ENCODE measurements at regions not wholly inside any gene's neighbourhood (a gene's known extent, or its start where the extent isn't known, plus 50 kb on each side); places are given as distances from the start of the nearest gene placed in this dataset.

- Mint-ChIP-seq H3K4me3 (no peak overlapping the region), H3K36me3 (ENCODE audit: low read depth) (no peaks in the 10 kb centered on the region), H3K9me3 (no peaks in the 10 kb centered on the region), H3K27ac (no peak overlapping the region), H3K27me3 (ENCODE audit: insufficient read depth) (no peaks in the 10 kb centered on the region), H3K4me1 (ENCODE audit: low read depth) (no peaks in the 10 kb centered on the region)
- DNase-seq (ENCODE audit: low spot score): no peak
- intact Hi-C loops (cut with micrococcal nuclease): no loop called here
Observed at GRCh38 chr6:141607956-141608355, 524.8 kb upstream of the GJE1 start.

DNA sequence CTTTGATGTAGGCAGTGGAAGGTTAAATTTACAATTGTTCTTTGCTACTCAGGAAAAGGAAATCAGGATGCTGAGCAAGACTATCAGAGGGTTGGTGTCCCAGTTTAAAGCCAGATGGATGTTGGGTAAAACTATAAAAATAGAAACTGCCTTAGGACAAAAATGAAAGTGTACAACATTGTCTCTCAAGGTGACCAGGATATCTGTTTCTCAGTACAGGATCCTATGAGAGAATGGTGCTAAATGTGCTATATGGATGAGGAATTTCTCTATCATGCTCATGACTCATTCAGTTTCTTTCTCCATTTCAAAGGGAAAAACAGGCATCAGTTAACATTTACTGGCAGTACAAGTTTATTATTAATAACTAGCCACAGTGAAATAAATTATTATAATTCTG is 534.2 kb upstream of the GJE1 start:
- Mint-ChIP-seq H3K9me3 (no peaks in the 10 kb centered on the region), H3K36me3 (ENCODE audit: low read depth) (no peaks in the 10 kb centered on the region), H3K27ac (no peak overlapping the region), H3K4me1 (ENCODE audit: low read depth) (no peaks in the 10 kb centered on the region), H3K4me3 (no peak overlapping the region), H3K27me3 (ENCODE audit: insufficient read depth) (no peaks in the 10 kb centered on the region)
- intact Hi-C loops (cut with micrococcal nuclease): no loop called here
- DNase-seq (ENCODE audit: low spot score): no peak

- H3K9me3 Mint-ChIP-seq: no peaks in the 10 kb centered on the region
- H3K4me3 Mint-ChIP-seq: no peak overlapping the region
- intact Hi-C loops (cut with micrococcal nuclease): no loop called here
- DNase-seq (ENCODE audit: low spot score): no peak
- no peaks in the 10 kb centered on the region for H3K27me3 Mint-ChIP-seq (ENCODE audit: insufficient read depth)
- H3K4me1 Mint-ChIP-seq (ENCODE audit: low read depth): no peaks in the 10 kb centered on the region
- H3K36me3 Mint-ChIP-seq (ENCODE audit: low read depth): no peaks in the 10 kb centered on the region
- no peak overlapping the region for H3K27ac Mint-ChIP-seq
Observed at GRCh38 chr6:141594874-141595273, 537.9 kb upstream of the GJE1 start.

- Mint-ChIP-seq H3K9me3 (no peaks in the 10 kb centered on the region), H3K36me3 (ENCODE audit: low read depth) (no peaks in the 10 kb centered on the region), H3K27me3 (ENCODE audit: insufficient read depth) (no peaks in the 10 kb centered on the region), H3K4me3 (no peak overlapping the region), H3K4me1 (ENCODE audit: low read depth) (no peaks in the 10 kb centered on the region), H3K27ac (no peak overlapping the region)
- intact Hi-C loops (cut with micrococcal nuclease): no loop called here
- no peak for DNase-seq (ENCODE audit: low spot score)
Observed at GRCh38 chr6:141593311-141593710, 539.4 kb upstream of the GJE1 start.

GRCh38 chr6:141587482-141588266 is 545.1 kb upstream of the GJE1 start:
- no peaks in the 10 kb centered on the region for H3K4me1 Mint-ChIP-seq (ENCODE audit: low read depth)
- no peaks in the 10 kb centered on the region for H3K9me3 Mint-ChIP-seq
- no peak overlapping the region for H3K4me3 Mint-ChIP-seq
- intact Hi-C loops (cut with micrococcal nuclease): no loop called here
- no peaks in the 10 kb centered on the region for H3K36me3 Mint-ChIP-seq (ENCODE audit: low read depth)
- DNase-seq (ENCODE audit: low spot score): no peak
- no peak overlapping the region for H3K27ac Mint-ChIP-seq
- H3K27me3 Mint-ChIP-seq (ENCODE audit: insufficient read depth): no peaks in the 10 kb centered on the region

DNA sequence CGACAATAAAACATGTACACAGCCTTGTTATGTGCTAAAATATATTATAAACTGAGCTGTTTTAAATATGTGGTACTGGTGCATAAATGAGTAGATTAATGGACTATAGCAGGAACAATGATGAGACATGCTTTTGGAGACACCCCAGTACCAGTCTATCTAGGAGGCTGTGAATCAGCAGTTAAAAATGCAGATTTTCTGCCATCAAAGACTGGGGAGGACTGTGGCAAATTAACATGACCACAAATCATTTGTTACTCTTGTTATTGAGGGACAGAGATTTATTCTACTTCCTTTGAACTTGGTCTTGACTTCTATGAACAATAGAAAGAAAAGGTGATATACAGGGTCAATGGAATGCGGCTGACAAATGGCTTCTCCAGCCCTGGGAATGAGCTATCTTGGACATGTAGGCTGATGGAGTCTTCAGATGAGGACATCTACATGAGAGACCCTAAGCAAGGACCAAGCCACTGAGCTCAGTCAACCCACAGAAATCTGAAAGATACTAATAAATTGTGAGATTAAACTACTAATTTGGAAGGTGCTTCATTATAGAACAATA is 551.7 kb upstream of the GJE1 start:
- Mint-ChIP-seq H3K4me3 (no peak overlapping the region), H3K9me3 (no peaks in the 10 kb centered on the region), H3K4me1 (ENCODE audit: low read depth) (no peaks in the 10 kb centered on the region), H3K27me3 (ENCODE audit: insufficient read depth) (no peaks in the 10 kb centered on the region), H3K27ac (no peak overlapping the region), H3K36me3 (ENCODE audit: low read depth) (no peaks in the 10 kb centered on the region)
- no peak for DNase-seq (ENCODE audit: low spot score)
- intact Hi-C loops (cut with micrococcal nuclease): no loop called here

DNA sequence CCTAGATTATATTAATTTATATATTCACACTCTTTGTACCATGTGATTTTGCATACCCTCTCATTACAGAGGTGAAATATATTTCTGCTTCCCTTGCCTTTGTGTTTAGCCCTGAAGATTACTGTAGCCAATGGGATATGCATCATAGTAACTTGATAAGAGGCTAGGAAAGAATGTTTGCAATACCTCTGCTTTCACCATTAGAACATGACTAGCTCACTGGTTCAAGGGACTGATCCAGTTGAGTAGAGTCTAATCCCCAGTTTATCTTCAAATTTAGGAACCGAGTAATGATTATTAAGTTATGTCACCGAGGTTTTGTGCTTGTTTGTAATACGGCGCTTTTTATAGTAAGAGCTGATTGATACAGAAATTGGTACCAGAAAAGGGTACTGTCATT is 552.6 kb upstream of the GJE1 start:
- intact Hi-C loops (cut with micrococcal nuclease): no loop called here
- no peak for DNase-seq (ENCODE audit: low spot score)
- H3K36me3 Mint-ChIP-seq (ENCODE audit: low read depth): no peaks in the 10 kb centered on the region
- no peaks in the 10 kb centered on the region for H3K27me3 Mint-ChIP-seq (ENCODE audit: insufficient read depth)
- H3K27ac Mint-ChIP-seq: no peak overlapping the region
- no peak overlapping the region for H3K4me3 Mint-ChIP-seq
- H3K9me3 Mint-ChIP-seq: no peaks in the 10 kb centered on the region
- no peaks in the 10 kb centered on the region for H3K4me1 Mint-ChIP-seq (ENCODE audit: low read depth)

DNA sequence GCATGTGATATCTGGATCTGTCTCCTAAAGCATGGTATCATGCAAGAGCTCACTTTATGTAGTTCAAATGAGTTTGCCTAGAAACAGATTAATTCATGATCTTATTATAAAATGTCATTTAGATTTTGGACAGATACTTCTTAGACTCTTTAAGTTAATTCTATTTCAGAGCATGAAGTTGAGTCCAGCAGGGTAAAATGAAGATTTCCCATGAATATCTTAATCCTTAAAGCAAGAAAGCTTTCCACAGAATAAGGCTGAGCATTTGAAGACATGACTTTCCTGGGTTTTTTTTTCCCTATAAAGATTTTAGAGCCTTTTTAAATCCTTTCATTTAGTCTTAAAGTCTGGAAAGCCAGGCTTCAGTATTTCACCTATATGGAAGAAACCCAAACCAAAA is 556.0 kb upstream of the GJE1 start:
- Mint-ChIP-seq H3K4me3 (no peak overlapping the region), H3K36me3 (ENCODE audit: low read depth) (no peaks in the 10 kb centered on the region), H3K4me1 (ENCODE audit: low read depth) (no peaks in the 10 kb centered on the region), H3K9me3 (no peaks in the 10 kb centered on the region), H3K27ac (no peak overlapping the region), H3K27me3 (ENCODE audit: insufficient read depth) (no peaks in the 10 kb centered on the region)
- DNase-seq (ENCODE audit: low spot score): no peak
- intact Hi-C loops (cut with micrococcal nuclease): no loop called here

- H3K4me3 Mint-ChIP-seq: peak overlapping the region; percentile 51
- H3K27me3 Mint-ChIP-seq (ENCODE audit: insufficient read depth): peaks cover 8% of the 10 kb centered on the region
- H3K36me3 Mint-ChIP-seq (ENCODE audit: low read depth): no peaks in the 10 kb centered on the region
- H3K27ac Mint-ChIP-seq: peak overlapping the region; percentile 2
- peak; percentile 35 for DNase-seq (ENCODE audit: low spot score)
- intact Hi-C loops (cut with micrococcal nuclease): loop anchor here (1.0 to 10.0 kb wide), 8 partner anchors 80 to 1681 kb away; no protein-coding TSS in a partner anchor
- peaks cover 19% of the 10 kb centered on the region for H3K4me1 Mint-ChIP-seq (ENCODE audit: low read depth)
- H3K9me3 Mint-ChIP-seq: no peaks in the 10 kb centered on the region
Observed at GRCh38 chr6:141562851-141563763, 569.6 kb upstream of the GJE1 start.

DNA sequence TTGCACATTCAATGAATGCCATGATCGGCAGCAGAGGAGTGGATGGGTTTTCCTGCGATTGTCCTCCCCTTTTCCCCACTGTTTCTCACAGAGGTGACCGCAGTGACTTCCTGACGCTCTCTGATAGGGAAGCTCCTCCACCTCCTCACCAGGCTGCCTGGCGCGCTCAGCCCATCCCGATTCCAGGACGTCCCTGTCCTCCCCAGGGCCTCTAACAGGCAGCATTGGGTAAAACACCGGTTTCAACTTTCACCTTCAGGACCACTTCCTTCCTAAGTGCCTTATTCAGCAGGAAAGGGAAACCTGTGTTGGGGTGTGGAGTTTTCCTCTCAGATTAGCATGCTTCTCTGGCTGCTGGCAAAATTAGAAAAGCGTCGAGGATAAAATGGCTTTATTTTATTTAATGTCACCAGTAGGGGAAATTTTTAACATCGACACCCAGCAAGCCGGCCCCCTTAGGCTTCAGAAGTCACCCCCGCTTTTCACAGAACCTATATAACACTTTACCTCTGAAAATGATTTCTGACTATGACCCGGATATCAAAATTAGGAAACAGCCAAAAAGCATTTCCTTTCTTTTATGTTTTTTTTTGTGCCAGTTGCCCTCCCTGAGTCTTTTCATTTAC is 570.4 kb upstream of the GJE1 start:
- peaks cover 19% of the 10 kb centered on the region for H3K4me1 Mint-ChIP-seq (ENCODE audit: low read depth)
- H3K36me3 Mint-ChIP-seq (ENCODE audit: low read depth): no peaks in the 10 kb centered on the region
- DNase-seq (ENCODE audit: low spot score): no peak
- no peak overlapping the region for H3K27ac Mint-ChIP-seq
- intact Hi-C loops (cut with micrococcal nuclease): loop anchor here (1.0 to 10.0 kb wide), 8 partner anchors 79 to 1680 kb away; no protein-coding TSS in a partner anchor
- H3K27me3 Mint-ChIP-seq (ENCODE audit: insufficient read depth): peaks cover 8% of the 10 kb centered on the region
- H3K9me3 Mint-ChIP-seq: no peaks in the 10 kb centered on the region
- peak overlapping the region; percentile 51 for H3K4me3 Mint-ChIP-seq

DNA sequence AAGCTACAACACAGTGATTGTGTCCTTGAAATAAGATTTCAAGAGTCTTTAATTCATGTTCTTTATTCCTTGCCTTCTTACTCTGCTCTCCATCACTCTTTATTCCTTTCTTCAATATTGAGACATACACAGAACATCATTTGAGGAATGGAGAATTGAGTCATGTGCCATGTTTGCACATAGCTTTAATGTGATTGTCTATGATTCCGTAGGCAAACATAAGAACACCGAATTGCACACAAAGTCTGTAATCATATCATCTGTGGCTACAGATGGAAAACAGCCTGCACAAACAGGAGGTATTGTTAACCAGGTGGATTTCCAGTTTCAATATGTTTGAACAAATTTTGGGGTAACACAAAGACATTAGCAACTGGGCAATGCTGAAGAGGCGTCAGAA is 571.6 kb upstream of the GJE1 start:
- H3K4me3 Mint-ChIP-seq: no peak overlapping the region
- no peaks in the 10 kb centered on the region for H3K9me3 Mint-ChIP-seq
- H3K36me3 Mint-ChIP-seq (ENCODE audit: low read depth): no peaks in the 10 kb centered on the region

DNA sequence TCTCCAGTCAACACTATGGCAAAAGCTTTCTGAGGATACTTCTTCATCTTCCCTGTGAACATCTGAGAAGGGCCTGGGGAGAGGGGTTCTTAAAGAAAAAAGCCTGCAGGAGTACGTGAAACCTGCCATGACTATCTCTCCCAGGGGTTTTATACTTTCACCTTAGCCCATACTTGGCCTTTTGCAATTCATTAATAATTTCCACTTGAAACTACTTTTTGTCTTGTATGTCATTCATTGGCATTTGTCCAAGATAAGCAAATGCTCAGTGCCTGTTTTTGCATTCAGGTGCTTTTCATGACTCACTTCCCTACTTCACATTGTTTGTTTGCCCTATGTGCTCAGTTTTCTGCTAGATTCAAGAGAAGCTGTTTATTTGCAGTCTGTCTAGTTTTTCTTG is 580.3 kb upstream of the GJE1 start:
- DNase-seq (ENCODE audit: low spot score): no peak
- Mint-ChIP-seq H3K36me3 (ENCODE audit: low read depth) (no peaks in the 10 kb centered on the region), H3K27ac (no peak overlapping the region), H3K27me3 (ENCODE audit: insufficient read depth) (no peaks in the 10 kb centered on the region), H3K9me3 (peaks cover 9% of the 10 kb centered on the region), H3K4me1 (ENCODE audit: low read depth) (no peaks in the 10 kb centered on the region), H3K4me3 (no peak overlapping the region)
- intact Hi-C loops (cut with micrococcal nuclease): no loop called here

More for the DNA sequence above, 571.6 kb upstream of the GJE1 start:
- Mint-ChIP-seq H3K27ac (no peak overlapping the region), H3K4me1 (ENCODE audit: low read depth) (peaks cover 19% of the 10 kb centered on the region), H3K27me3 (ENCODE audit: insufficient read depth) (peaks cover 8% of the 10 kb centered on the region)
- no peak for DNase-seq (ENCODE audit: low spot score)
- intact Hi-C loops (cut with micrococcal nuclease): loop anchor here (5.0 to 10.0 kb wide), 5 partner anchors 99 to 1679 kb away; no protein-coding TSS in a partner anchor

All from activated T-helper 1 cell treated with anti-CD3 and anti-CD28 coated beads, Interleukin-12 subunit alpha, Interleukin-12 subunit beta, Interleukin-2, Interleukin-4 antibody, amounts not matched to agents 30 ng/mL and 10 ng/mL and 1 ng/mL, durations not matched to agents 14 hours and 24 hours and 36 hours (primary cell).